Liver (tissue), 7 donors: ENCODE measurements at regions not wholly inside any gene's neighbourhood (a gene's known extent, or its start where the extent isn't known, plus 50 kb on each side); places are given as distances from the start of the nearest gene placed in this dataset.

Experiments
- DNase-seq: peaks from one replicate; pipeline ENCODE4 v3.0.0-alpha.2; 2017; ENCODE audit warnings: low spot score
- H3K27ac ChIP-seq, 2 donors: one replicate each; pipeline ENCODE4 v1.7.0; 2013; ENCODE audit warnings: inconsistent platforms in 2 of 2, low read length in 2 of 2, control low read depth in 1 of 2, low read depth in 1 of 2, mild to moderate bottlenecking in 1 of 2
- H3K27me3 ChIP-seq, 4 donors: one replicate each; pipeline versions ENCODE4 v1.6.1 to v1.7.0; 2013; ENCODE audit warnings: low read length in 3 of 4, inconsistent platforms in 1 of 4, mild to moderate bottlenecking in 1 of 4, moderate library complexity in 1 of 4; ENCODE audit not compliant: control insufficient read depth in 4 of 4, insufficient read depth in 4 of 4
- H3K36me3 ChIP-seq, 4 donors: one replicate each; pipeline versions ENCODE4 v1.6.1 to v1.7.0; 2013; ENCODE audit warnings: low read length in 3 of 4, mild to moderate bottlenecking in 3 of 4, low read depth in 1 of 4, moderate library complexity in 1 of 4; ENCODE audit not compliant: control insufficient read depth in 4 of 4, insufficient read depth in 3 of 4
- H3K4me1 ChIP-seq, 4 donors: one replicate each; pipeline versions ENCODE4 v1.6.1 to v1.7.0; 2013; ENCODE audit warnings: low read length in 3 of 4, mild to moderate bottlenecking in 3 of 4, moderate library complexity in 1 of 4; ENCODE audit not compliant: control insufficient read depth in 4 of 4, insufficient read depth in 4 of 4
- H3K4me3 ChIP-seq, 3 donors: one replicate each; pipeline versions ENCODE4 v1.6.1 to v1.7.0; 2013; ENCODE audit warnings: low read length in 3 of 3, control low read depth in 1 of 3, low read depth in 1 of 3, mild to moderate bottlenecking in 1 of 3
- H3K9ac ChIP-seq, 2 donors: one replicate each; pipeline ENCODE4 v1.7.0; 2013; ENCODE audit warnings: low read length in 2 of 2, mild to moderate bottlenecking in 2 of 2, moderate library complexity in 2 of 2, control low read depth in 1 of 2, low read depth in 1 of 2
- H3K9me3 ChIP-seq, 4 donors: one replicate each; pipeline versions ENCODE4 v1.6.1 to v1.7.0; 2013; ENCODE audit warnings: low read length in 3 of 4; ENCODE audit not compliant: control insufficient read depth in 4 of 4
- EGR1 ChIP-seq, 2 donors: IDR thresholded peaks; 2 replicates each; pipeline ENCODE4 v1.6.1; 2016 to 2018; ENCODE audit warnings: antibody characterized with exemption in 2 of 2, low read depth in 2 of 2
- FOXA1 ChIP-seq: IDR thresholded peaks from 2 replicates; pipeline ENCODE4 v1.6.1; 2016; ENCODE audit warnings: antibody characterized with exemption
- FOXA2 ChIP-seq: IDR thresholded peaks from 2 replicates; pipeline ENCODE4 v1.6.1; 2016; ENCODE audit warnings: antibody characterized with exemption
- HNF4A ChIP-seq, 2 donors: conservative IDR thresholded peaks; 2 replicates each; pipeline ENCODE4 v1.6.1; 2016; ENCODE audit warnings: antibody characterized with exemption in 2 of 2, mild to moderate bottlenecking in 2 of 2
- HNF4G ChIP-seq: IDR thresholded peaks from 2 replicates; pipeline ENCODE4 v1.6.1; 2016; ENCODE audit warnings: antibody characterized with exemption
- JUND ChIP-seq, 2 donors: IDR thresholded peaks; 2 replicates each; pipeline ENCODE4 v1.6.1; 2016; ENCODE audit warnings: antibody characterized with exemption in 2 of 2
- MAX ChIP-seq: IDR thresholded peaks from 2 replicates; pipeline ENCODE4 v1.6.1; 2016; ENCODE audit warnings: antibody characterized with exemption
- RAD21 ChIP-seq, 2 donors: IDR thresholded peaks; 2 replicates each; pipeline ENCODE4 v1.6.1; 2016; ENCODE audit warnings: antibody characterized with exemption in 2 of 2, mild to moderate bottlenecking in 2 of 2
- REST ChIP-seq: IDR thresholded peaks from 2 replicates; pipeline ENCODE4 v1.6.1; 2016; ENCODE audit warnings: antibody characterized with exemption, mild to moderate bottlenecking
- RXRA ChIP-seq, 2 donors: IDR thresholded peaks; 2 replicates each; pipeline ENCODE4 v1.6.1; 2017 to 2018; ENCODE audit warnings: antibody characterized with exemption in 2 of 2, mild to moderate bottlenecking in 1 of 2
- SP1 ChIP-seq: IDR thresholded peaks from 2 replicates; pipeline ENCODE4 v1.6.1; 2018; ENCODE audit warnings: antibody characterized with exemption, mild to moderate bottlenecking
- TAF1 ChIP-seq: conservative IDR thresholded peaks from 2 replicates; pipeline ENCODE4 v1.6.1; 2016; ENCODE audit warnings: antibody characterized with exemption, mild to moderate bottlenecking
- ZBTB33 ChIP-seq: IDR thresholded peaks from 2 replicates; pipeline ENCODE4 v1.6.1; 2016; ENCODE audit warnings: antibody characterized with exemption
- WGBS: extraction: QIAGEN DNeasy Blood & Tissue Kit; methylation state at CpG from one replicate; pipeline ENCODE4 v1.1.7; 2013; 5-methylcytosine and 5-hydroxymethylcytosine counted together
- donor health status: healthy.
- donor health status: healthy.
- donor health status: healthy.
- donor health status: healthy.

GRCh38 chr1:90802622-90803021 is 85.5 kb upstream of the BARHL2 start (continued):
- no peak for TF ChIP-seq MAX

- no peak for DNase-seq
- no peaks in the 10 kb centered on the region for H3K9me3 ChIP-seq
- 41% methylated on average over 6 of the region's 6 CpGs for WGBS
These were observed 83.1 kb upstream of the BARHL2 start for GRCh38 chr1:90800012-90800717.

GRCh38 chr1:90799326-90799725 is 82.2 kb upstream of the BARHL2 start:
- WGBS, result 88% methylated on average over 8 of the region's 8 CpGs

More at GRCh38 chr1:90800012-90800717, 83.1 kb upstream of the BARHL2 start:
- Histone ChIP-seq H3K27me3 (no peaks in the 10 kb centered on the region), H3K4me1 (no peaks in the 10 kb centered on the region), H3K27ac (no peak overlapping the region), H3K36me3 (no peaks in the 10 kb centered on the region), H3K9ac (no peak overlapping the region), H3K4me3 (no peak overlapping the region)
- TF ChIP-seq SP1, result no peak

GRCh38 chr1:90798883-90799282 is 81.8 kb upstream of the BARHL2 start:
- 65% methylated on average over 2 of the region's 2 CpGs for WGBS
- no peak for DNase-seq
- H3K9ac ChIP-seq, result no peak overlapping the region
- no peaks in the 10 kb centered on the region for H3K36me3 ChIP-seq
- no peaks in the 10 kb centered on the region for H3K9me3 ChIP-seq
- H3K4me1 ChIP-seq, result no peaks in the 10 kb centered on the region
- H3K4me3 ChIP-seq, result no peak overlapping the region
- TF ChIP-seq HNF4G, result no peak
- TF ChIP-seq HNF4A (conservative IDR thresholded peaks at IDR 0.05), result no peak
- no peak for TF ChIP-seq FOXA1
- TF ChIP-seq RAD21 (IDR thresholded peaks at IDR 0.05), result no peak
- TF ChIP-seq ZBTB33, result no peak
- TF ChIP-seq EGR1 (IDR thresholded peaks at IDR 0.05; ENCODE audit: low read depth in 2 of 2), result no peak
- no peak for TF ChIP-seq TAF1
- TF ChIP-seq MAX, result no peak
- no peaks in the 10 kb centered on the region for H3K27me3 ChIP-seq
- no peak overlapping the region for H3K27ac ChIP-seq

More at GRCh38 chr1:90799326-90799725, 82.2 kb upstream of the BARHL2 start:
- no peak overlapping the region for H3K4me3 ChIP-seq
- no peak for DNase-seq
- H3K27me3 ChIP-seq, result no peaks in the 10 kb centered on the region
- no peak overlapping the region for H3K27ac ChIP-seq
- no peaks in the 10 kb centered on the region for H3K36me3 ChIP-seq
- H3K9me3 ChIP-seq, result no peaks in the 10 kb centered on the region
- TF ChIP-seq JUND (IDR thresholded peaks at IDR 0.05), result no peak
- no peak for TF ChIP-seq TAF1
- TF ChIP-seq RXRA (IDR thresholded peaks at IDR 0.05), result no peak
- no peak for TF ChIP-seq REST
- no peak for TF ChIP-seq FOXA2
- no peak for TF ChIP-seq HNF4G
- TF ChIP-seq EGR1 (IDR thresholded peaks at IDR 0.05; ENCODE audit: low read depth in 2 of 2), result no peak
- H3K9ac ChIP-seq, result no peak overlapping the region
- no peaks in the 10 kb centered on the region for H3K4me1 ChIP-seq
